Suprapubic skin (tissue), 4 donors: ENCODE measurements at regions not wholly inside any gene's neighbourhood (a gene's known extent, or its start where the extent isn't known, plus 50 kb on each side); places are given as distances from the start of the nearest gene placed in this dataset.

Experiments
- DNase-seq, 2 donors: peaks; one replicate each; pipeline ENCODE4 v3.0.0-alpha.2; 2019; ENCODE audit warnings: low spot score in 2 of 2
- H3K27ac ChIP-seq: fragments of 200-600 bp; sonication (generic); one replicate; pipeline ENCODE4 v1.5.1; 2019
- H3K27me3 ChIP-seq: fragments of 200-600 bp; sonication (generic); one replicate; pipeline ENCODE4 v1.5.1; 2019
- H3K36me3 ChIP-seq: fragments of 200-600 bp; sonication (generic); one replicate; pipeline ENCODE4 v1.5.1; 2019
- H3K4me1 ChIP-seq: fragments of 200-600 bp; sonication (generic); one replicate; pipeline ENCODE4 v1.5.1; 2019
- H3K4me3 ChIP-seq: fragments of 200-600 bp; sonication (generic); one replicate; pipeline ENCODE4 v1.5.1; 2019; ENCODE audit warnings: mild to moderate bottlenecking
- H3K9me3 ChIP-seq: fragments of 200-600 bp; sonication (generic); one replicate; pipeline ENCODE4 v1.5.1; 2019
- CTCF ChIP-seq, 2 donors: fragments of 200-600 bp in 1 of 2; fragments of 450-650 bp in 1 of 2; sonication (generic) in 1 of 2; IDR thresholded peaks; one replicate each; pipeline ENCODE4 v1.5.1; 2016 to 2019; ENCODE audit warnings: antibody characterized with exemption in 2 of 2, mild to moderate bottlenecking in 1 of 2, moderate library complexity in 1 of 2
- EP300 ChIP-seq: sonication (generic); formaldehyde crosslinking; IDR thresholded peaks from one replicate; pipeline ENCODE4 v1.6.1; 2017; ENCODE audit warnings: antibody characterized with exemption
- POLR2A ChIP-seq, 2 donors: fragments of 450-650 bp; IDR thresholded peaks; one replicate each; pipeline ENCODE4 v1.6.1; 2017; ENCODE audit warnings: antibody characterized with exemption in 2 of 2, mild to moderate bottlenecking in 2 of 2, moderate library complexity in 2 of 2
- POLR2AphosphoS5 ChIP-seq, 3 donors: sonication (generic); formaldehyde crosslinking; IDR thresholded peaks; one replicate each; pipeline ENCODE4 v1.6.1; 2017; ENCODE audit warnings: antibody characterized with exemption in 3 of 3
- WGBS: methylation state at CpG from one replicate; pipeline ENCODE4 v1.1.5; 2018; 5-methylcytosine and 5-hydroxymethylcytosine counted together

- H3K4me3 ChIP-seq: no peak overlapping the region
Observed at GRCh38 chr12:77163074-77164038, 98.0 kb upstream of the E2F7 start.

GRCh38 chr12:77161944-77162343 lies 96.6 kb upstream of the E2F7 start:
- Histone ChIP-seq H3K9me3 (no peaks in the 10 kb centered on the region), H3K27me3 (no peaks in the 10 kb centered on the region), H3K27ac (no peak overlapping the region), H3K36me3 (no peaks in the 10 kb centered on the region), H3K4me3 (no peak overlapping the region), H3K4me1 (no peaks in the 10 kb centered on the region)
- TF ChIP-seq CTCF (IDR thresholded peaks at IDR 0.05): no peak
- no peak for TF ChIP-seq POLR2AphosphoS5 (IDR thresholded peaks at IDR 0.05)
- TF ChIP-seq EP300: no peak
- no peak for TF ChIP-seq POLR2A (IDR thresholded peaks at IDR 0.05)
- WGBS: 53% methylated on average over 2 of the region's 2 CpGs
- DNase-seq: no peak

More at GRCh38 chr12:77163074-77164038, 98.0 kb upstream of the E2F7 start:
- no peak for TF ChIP-seq POLR2AphosphoS5 (IDR thresholded peaks at IDR 0.05)
- no peak for TF ChIP-seq EP300
- TF ChIP-seq CTCF (IDR thresholded peaks at IDR 0.05): no peak
- no peak for TF ChIP-seq POLR2A (IDR thresholded peaks at IDR 0.05)
- Histone ChIP-seq H3K9me3 (no peaks in the 10 kb centered on the region), H3K27ac (no peak overlapping the region), H3K27me3 (no peaks in the 10 kb centered on the region), H3K4me1 (no peaks in the 10 kb centered on the region), H3K36me3 (no peaks in the 10 kb centered on the region)
- 83% methylated on average over 3 of the region's 3 CpGs for WGBS
- no peak for DNase-seq

- H3K4me3 ChIP-seq: no peak overlapping the region
- no peak overlapping the region for H3K27ac ChIP-seq
- no peaks in the 10 kb centered on the region for H3K27me3 ChIP-seq
- no peak for DNase-seq
- no peaks in the 10 kb centered on the region for H3K36me3 ChIP-seq
- no peaks in the 10 kb centered on the region for H3K9me3 ChIP-seq
- TF ChIP-seq EP300 (no peak), POLR2AphosphoS5 (IDR thresholded peaks at IDR 0.05) (no peak), POLR2A (IDR thresholded peaks at IDR 0.05) (no peak), CTCF (IDR thresholded peaks at IDR 0.05) (no peak)
- H3K4me1 ChIP-seq: no peaks in the 10 kb centered on the region
Observed at GRCh38 chr12:77160931-77161330, 95.6 kb upstream of the E2F7 start.

- WGBS: 81% methylated on average over 3 of the region's 3 CpGs
- Histone ChIP-seq H3K9me3 (no peaks in the 10 kb centered on the region), H3K4me1 (no peaks in the 10 kb centered on the region), H3K36me3 (no peaks in the 10 kb centered on the region), H3K27me3 (no peaks in the 10 kb centered on the region), H3K4me3 (no peak overlapping the region), H3K27ac (no peak overlapping the region)
- no peak for DNase-seq
- TF ChIP-seq CTCF (IDR thresholded peaks at IDR 0.05) (no peak), EP300 (no peak), POLR2AphosphoS5 (IDR thresholded peaks at IDR 0.05) (no peak), POLR2A (IDR thresholded peaks at IDR 0.05) (no peak)
Observed at GRCh38 chr12:77153706-77154105, 88.3 kb upstream of the E2F7 start.

GRCh38 chr12:77152623-77153193 lies 87.3 kb upstream of the E2F7 start:
- H3K27ac ChIP-seq: no peak overlapping the region
- H3K9me3 ChIP-seq: no peaks in the 10 kb centered on the region
- H3K27me3 ChIP-seq: no peaks in the 10 kb centered on the region
- no peaks in the 10 kb centered on the region for H3K4me1 ChIP-seq
- no peak overlapping the region for H3K4me3 ChIP-seq
- 10% methylated on average over 2 of the region's 2 CpGs for WGBS
- TF ChIP-seq POLR2AphosphoS5 (IDR thresholded peaks at IDR 0.05) (no peak), CTCF (IDR thresholded peaks at IDR 0.05) (peak in 1 of 2 donors; percentile 47)
- DNase-seq: no peak
- H3K36me3 ChIP-seq: no peaks in the 10 kb centered on the region
